ENCODE measurements at regions not wholly inside any gene's neighbourhood (a gene's known extent, or its start where the extent isn't known, plus 50 kb on each side); places are given as distances from the start of the nearest gene placed in this dataset.
A peak's percentile ranks its signal among the peaks of the same experiment; 100 is the strongest.

- peaks cover 10% of the 10 kb centered on the region for H3K4me1 ChIP-seq (ENCODE audit: control insufficient read depth, insufficient read depth, low read length)
- no peak overlapping the region for H3K4me3 ChIP-seq (ENCODE audit: low read length)
- no peak overlapping the region for H3K9ac ChIP-seq (ENCODE audit: low read length)
- no peaks in the 10 kb centered on the region for H3K9me3 ChIP-seq (ENCODE audit: control insufficient read depth, low read length)
- DNase-seq (ENCODE audit: low read depth) = no peak
- H3K36me3 ChIP-seq (ENCODE audit: control insufficient read depth, insufficient read depth, low read length, severe bottlenecking) = no peaks in the 10 kb centered on the region
- H3K27me3 ChIP-seq (replicated peaks; ENCODE audit: control insufficient read depth, insufficient read depth, low read length) = no peaks in the 10 kb centered on the region
These were observed 247.8 kb upstream of the PEX5L start for GRCh38 chr3:180284331-180285110.

- Histone ChIP-seq H3K36me3 (ENCODE audit: control insufficient read depth, insufficient read depth, low read length, severe bottlenecking) (no peaks in the 10 kb centered on the region), H3K27me3 (replicated peaks; ENCODE audit: control insufficient read depth, insufficient read depth, low read length) (no peaks in the 10 kb centered on the region), H3K9ac (ENCODE audit: low read length) (no peak overlapping the region), H3K4me3 (ENCODE audit: low read length) (no peak overlapping the region), H3K9me3 (ENCODE audit: control insufficient read depth, low read length) (no peaks in the 10 kb centered on the region), H3K4me1 (ENCODE audit: control insufficient read depth, insufficient read depth, low read length) (peaks cover 6% of the 10 kb centered on the region)
- DNase-seq (ENCODE audit: low read depth) = no peak
These were observed 251.0 kb upstream of the PEX5L start for GRCh38 chr3:180287703-180288102.

GRCh38 chr3:180288816-180289215, 252.1 kb upstream of the PEX5L start:
- no peak for DNase-seq (ENCODE audit: low read depth)
- peaks cover 6% of the 10 kb centered on the region for H3K4me1 ChIP-seq (ENCODE audit: control insufficient read depth, insufficient read depth, low read length)
- H3K9me3 ChIP-seq (ENCODE audit: control insufficient read depth, low read length) = no peaks in the 10 kb centered on the region
- H3K27me3 ChIP-seq (replicated peaks; ENCODE audit: control insufficient read depth, insufficient read depth, low read length) = no peaks in the 10 kb centered on the region
- H3K36me3 ChIP-seq (ENCODE audit: control insufficient read depth, insufficient read depth, low read length, severe bottlenecking) = no peaks in the 10 kb centered on the region
- H3K9ac ChIP-seq (ENCODE audit: low read length) = no peak overlapping the region
- H3K4me3 ChIP-seq (ENCODE audit: low read length) = no peak overlapping the region

GRCh38 chr3:180290300-180290699, 253.6 kb upstream of the PEX5L start:
- no peaks in the 10 kb centered on the region for H3K4me1 ChIP-seq (ENCODE audit: control insufficient read depth, insufficient read depth, low read length)
- H3K27me3 ChIP-seq (replicated peaks; ENCODE audit: control insufficient read depth, insufficient read depth, low read length) = no peaks in the 10 kb centered on the region

GRCh38 chr3:180294282-180295027, 257.7 kb upstream of the PEX5L start:
- DNase-seq (ENCODE audit: low read depth) = no peak
- Histone ChIP-seq H3K4me3 (ENCODE audit: low read length) (no peak overlapping the region), H3K4me1 (ENCODE audit: control insufficient read depth, insufficient read depth, low read length) (peaks cover 18% of the 10 kb centered on the region), H3K9ac (ENCODE audit: low read length) (no peak overlapping the region), H3K27me3 (replicated peaks; ENCODE audit: control insufficient read depth, insufficient read depth, low read length) (no peaks in the 10 kb centered on the region), H3K9me3 (ENCODE audit: control insufficient read depth, low read length) (no peaks in the 10 kb centered on the region), H3K36me3 (ENCODE audit: control insufficient read depth, insufficient read depth, low read length, severe bottlenecking) (no peaks in the 10 kb centered on the region)

More at GRCh38 chr3:180290300-180290699, 253.6 kb upstream of the PEX5L start:
- Histone ChIP-seq H3K9ac (ENCODE audit: low read length) (no peak overlapping the region), H3K36me3 (ENCODE audit: control insufficient read depth, insufficient read depth, low read length, severe bottlenecking) (no peaks in the 10 kb centered on the region), H3K4me3 (ENCODE audit: low read length) (no peak overlapping the region), H3K9me3 (ENCODE audit: control insufficient read depth, low read length) (no peaks in the 10 kb centered on the region)
- DNase-seq (ENCODE audit: low read depth) = no peak

GRCh38 chr3:180295811-180296210, 259.1 kb upstream of the PEX5L start:
- Histone ChIP-seq H3K9ac (ENCODE audit: low read length) (no peak overlapping the region), H3K4me1 (ENCODE audit: control insufficient read depth, insufficient read depth, low read length) (peaks cover 18% of the 10 kb centered on the region), H3K36me3 (ENCODE audit: control insufficient read depth, insufficient read depth, low read length, severe bottlenecking) (no peaks in the 10 kb centered on the region), H3K27me3 (replicated peaks; ENCODE audit: control insufficient read depth, insufficient read depth, low read length) (no peaks in the 10 kb centered on the region), H3K4me3 (ENCODE audit: low read length) (no peak overlapping the region), H3K9me3 (ENCODE audit: control insufficient read depth, low read length) (no peaks in the 10 kb centered on the region)
- DNase-seq (ENCODE audit: low read depth) = no peak

- Histone ChIP-seq H3K27me3 (replicated peaks; ENCODE audit: control insufficient read depth, insufficient read depth, low read length) (no peaks in the 10 kb centered on the region), H3K36me3 (ENCODE audit: control insufficient read depth, insufficient read depth, low read length, severe bottlenecking) (no peaks in the 10 kb centered on the region), H3K9me3 (ENCODE audit: control insufficient read depth, low read length) (no peaks in the 10 kb centered on the region), H3K4me3 (ENCODE audit: low read length) (no peak overlapping the region), H3K4me1 (ENCODE audit: control insufficient read depth, insufficient read depth, low read length) (peaks cover 18% of the 10 kb centered on the region), H3K9ac (ENCODE audit: low read length) (no peak overlapping the region)
- DNase-seq (ENCODE audit: low read depth) = no peak
These were observed 260.2 kb upstream of the PEX5L start for GRCh38 chr3:180296971-180297370.

- H3K4me3 ChIP-seq (ENCODE audit: low read length) = no peak overlapping the region
- H3K4me1 ChIP-seq (ENCODE audit: control insufficient read depth, insufficient read depth, low read length) = peaks cover 4% of the 10 kb centered on the region
- H3K9me3 ChIP-seq (ENCODE audit: control insufficient read depth, low read length) = no peaks in the 10 kb centered on the region
- H3K27me3 ChIP-seq (replicated peaks; ENCODE audit: control insufficient read depth, insufficient read depth, low read length) = no peaks in the 10 kb centered on the region
- H3K9ac ChIP-seq (ENCODE audit: low read length) = no peak overlapping the region
- H3K36me3 ChIP-seq (ENCODE audit: control insufficient read depth, insufficient read depth, low read length, severe bottlenecking) = no peaks in the 10 kb centered on the region
- DNase-seq (ENCODE audit: low read depth) = no peak
These were observed 269.4 kb upstream of the PEX5L start for GRCh38 chr3:180306155-180306554.

- H3K4me3 ChIP-seq (ENCODE audit: low read length) = no peak overlapping the region
- peak; percentile 8 for DNase-seq (ENCODE audit: low read depth)
These were observed 270.0 kb upstream of the PEX5L start for GRCh38 chr3:180306691-180307090.

GRCh38 chr3:180311242-180311641, 274.5 kb upstream of the PEX5L start:
- Histone ChIP-seq H3K4me3 (ENCODE audit: low read length) (no peak overlapping the region), H3K4me1 (ENCODE audit: control insufficient read depth, insufficient read depth, low read length) (peaks cover 4% of the 10 kb centered on the region), H3K27me3 (replicated peaks; ENCODE audit: control insufficient read depth, insufficient read depth, low read length) (no peaks in the 10 kb centered on the region), H3K9me3 (ENCODE audit: control insufficient read depth, low read length) (no peaks in the 10 kb centered on the region), H3K36me3 (ENCODE audit: control insufficient read depth, insufficient read depth, low read length, severe bottlenecking) (no peaks in the 10 kb centered on the region), H3K9ac (ENCODE audit: low read length) (no peak overlapping the region)
- DNase-seq (ENCODE audit: low read depth) = no peak

More at GRCh38 chr3:180306691-180307090, 270.0 kb upstream of the PEX5L start:
- H3K27me3 ChIP-seq (replicated peaks; ENCODE audit: control insufficient read depth, insufficient read depth, low read length) = no peaks in the 10 kb centered on the region
- no peaks in the 10 kb centered on the region for H3K9me3 ChIP-seq (ENCODE audit: control insufficient read depth, low read length)
- H3K36me3 ChIP-seq (ENCODE audit: control insufficient read depth, insufficient read depth, low read length, severe bottlenecking) = no peaks in the 10 kb centered on the region
- peaks cover 4% of the 10 kb centered on the region for H3K4me1 ChIP-seq (ENCODE audit: control insufficient read depth, insufficient read depth, low read length)
- no peak overlapping the region for H3K9ac ChIP-seq (ENCODE audit: low read length)

GRCh38 chr3:180316321-180316720, 279.6 kb upstream of the PEX5L start:
- no peaks in the 10 kb centered on the region for H3K27me3 ChIP-seq (replicated peaks; ENCODE audit: control insufficient read depth, insufficient read depth, low read length)
- peaks cover 3% of the 10 kb centered on the region for H3K4me1 ChIP-seq (ENCODE audit: control insufficient read depth, insufficient read depth, low read length)

More at GRCh38 chr3:180316321-180316720, 279.6 kb upstream of the PEX5L start:
- H3K9me3 ChIP-seq (ENCODE audit: control insufficient read depth, low read length) = no peaks in the 10 kb centered on the region
- no peak overlapping the region for H3K9ac ChIP-seq (ENCODE audit: low read length)
- DNase-seq (ENCODE audit: low read depth) = no peak
- no peaks in the 10 kb centered on the region for H3K36me3 ChIP-seq (ENCODE audit: control insufficient read depth, insufficient read depth, low read length, severe bottlenecking)
- no peak overlapping the region for H3K4me3 ChIP-seq (ENCODE audit: low read length)
